NCI-H1048 (cell line): ENCODE measurements at regions not wholly inside any gene's neighbourhood (a gene's known extent, or its start where the extent isn't known, plus 50 kb on each side); places are given as distances from the start of the nearest gene placed in this dataset.

Experiments used
- DNase-seq: peaks from one replicate; lab custom pipeline; 2025; lab: John Stamatoyannopoulos, UW

DNA sequence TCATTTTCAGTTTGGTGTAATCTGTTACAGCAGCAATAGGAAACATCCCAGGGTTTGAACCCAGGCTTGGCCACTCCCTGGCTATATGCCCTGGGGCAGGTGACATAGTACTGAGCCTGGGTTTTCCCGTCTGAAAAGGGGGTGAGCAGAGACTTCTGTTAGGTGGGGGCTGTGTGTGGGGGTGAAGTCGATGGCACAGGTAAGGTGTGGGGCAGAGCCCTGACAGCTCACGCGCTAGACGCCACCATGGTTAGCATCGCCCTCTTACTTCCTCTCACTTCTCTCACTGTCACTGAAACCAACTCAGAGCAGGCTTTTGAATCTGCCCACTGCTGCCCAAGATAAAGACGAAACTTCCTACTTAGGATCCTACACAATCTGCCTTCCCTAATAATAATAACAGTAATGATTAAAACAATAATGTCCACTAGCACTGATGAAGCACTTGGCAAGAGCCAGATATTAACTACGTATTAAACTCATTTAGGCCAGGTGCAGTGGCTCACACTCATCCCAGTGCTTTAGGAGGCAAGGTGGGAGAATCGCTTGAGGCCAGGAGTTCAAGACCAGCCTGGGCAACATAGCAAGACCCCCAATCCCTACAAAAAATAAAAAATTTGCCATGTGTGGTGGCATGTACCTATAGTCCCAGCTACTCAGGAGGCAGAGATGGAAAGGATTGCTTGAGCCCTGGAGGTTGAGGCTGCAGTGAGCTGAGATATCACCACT is 117.9 kb upstream of the PTPN1 start:
- DNase-seq: no peak

DNA sequence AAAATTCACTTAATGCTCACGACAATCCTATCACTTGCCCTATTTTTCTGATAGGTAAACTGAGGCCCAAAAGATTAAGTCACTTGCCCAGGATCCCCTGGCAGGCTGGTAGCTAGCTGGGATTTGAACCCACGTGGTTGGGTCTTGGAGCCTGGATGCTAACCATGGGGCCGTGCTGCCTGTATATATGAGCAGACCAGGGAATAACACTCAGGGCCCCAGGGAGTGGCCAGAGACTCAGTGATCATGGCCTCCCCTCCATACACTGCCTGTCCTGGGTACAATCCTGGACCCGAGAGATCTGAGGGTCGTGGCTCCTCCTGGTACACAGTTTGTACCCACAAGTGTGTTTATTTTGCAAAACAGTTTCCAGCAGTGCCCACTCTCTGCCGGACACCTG is 116.9 kb upstream of the PTPN1 start:
- DNase-seq: no peak

DNA sequence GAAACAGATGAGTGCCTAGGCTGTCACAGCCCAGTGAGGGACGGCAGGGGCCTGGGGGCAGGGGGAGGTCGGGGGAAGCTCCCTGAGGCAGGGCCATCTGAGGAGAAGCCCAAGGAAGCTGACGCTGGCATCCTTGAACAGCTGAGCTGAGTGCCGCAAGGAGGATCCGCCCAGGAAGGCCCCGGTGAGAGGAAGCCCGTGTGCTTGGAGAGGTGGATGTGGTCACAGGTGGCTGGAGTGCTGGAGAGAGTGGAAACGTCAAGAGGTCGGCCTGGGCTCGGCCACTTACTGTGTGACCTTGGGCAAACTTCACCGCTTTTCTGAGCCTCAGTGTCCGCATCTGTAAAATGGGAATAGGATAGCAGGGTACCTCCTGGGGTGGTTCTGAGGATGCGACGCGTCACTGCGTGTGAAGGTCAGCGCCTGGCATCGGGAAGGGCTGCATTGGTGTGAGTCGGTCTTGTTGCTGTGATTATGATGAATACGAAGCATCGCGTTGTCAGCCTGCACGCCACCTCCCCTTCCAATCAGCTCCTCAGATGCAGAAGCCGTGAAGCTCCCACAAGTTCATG is 116.1 kb upstream of the PTPN1 start:
- no peak for DNase-seq

DNA sequence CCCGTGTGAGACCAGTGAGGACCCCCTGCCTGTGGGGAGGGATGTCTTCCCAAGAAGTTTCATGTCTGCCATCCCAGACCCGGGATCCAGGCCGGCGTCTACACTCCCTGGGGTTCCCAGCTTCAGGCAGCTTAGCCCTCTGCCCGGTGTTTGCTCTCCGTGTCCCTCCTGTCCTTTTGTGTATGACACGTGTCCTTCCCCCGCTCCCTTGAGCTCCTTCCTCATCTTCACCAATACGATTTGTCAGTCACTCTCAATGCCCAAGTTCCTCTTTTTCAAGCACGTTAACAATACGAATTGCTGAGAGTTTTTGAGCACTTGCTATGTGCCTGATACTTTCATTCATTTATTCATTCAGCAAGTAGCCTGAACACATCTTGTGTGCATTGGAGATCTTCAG is 115.6 kb upstream of the PTPN1 start:
- no peak for DNase-seq

DNA sequence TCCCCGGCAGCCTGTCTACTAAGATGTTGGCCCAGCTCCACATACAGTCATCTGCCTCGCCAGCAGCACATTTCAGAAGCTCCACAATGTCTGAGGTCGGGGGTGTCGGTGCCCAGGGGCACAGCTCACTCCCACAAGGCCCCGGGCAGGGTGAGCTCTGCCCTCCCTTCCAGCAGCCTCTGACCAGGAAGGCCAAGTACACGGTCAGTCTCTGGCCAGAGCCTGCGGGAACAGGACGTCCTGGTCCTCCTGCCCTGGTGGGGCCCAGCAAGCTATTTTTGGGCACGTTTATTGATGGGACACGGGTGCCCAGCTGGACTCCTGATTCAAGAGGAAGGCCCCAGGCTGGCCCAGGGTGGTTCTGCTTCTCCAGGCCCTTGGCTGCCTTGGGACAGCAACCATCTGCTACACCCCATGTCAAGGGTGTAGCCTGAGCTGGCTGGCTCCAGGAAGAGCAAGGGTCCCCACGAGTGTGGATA is 114.9 kb upstream of the PTPN1 start:
- DNase-seq: no peak

DNA sequence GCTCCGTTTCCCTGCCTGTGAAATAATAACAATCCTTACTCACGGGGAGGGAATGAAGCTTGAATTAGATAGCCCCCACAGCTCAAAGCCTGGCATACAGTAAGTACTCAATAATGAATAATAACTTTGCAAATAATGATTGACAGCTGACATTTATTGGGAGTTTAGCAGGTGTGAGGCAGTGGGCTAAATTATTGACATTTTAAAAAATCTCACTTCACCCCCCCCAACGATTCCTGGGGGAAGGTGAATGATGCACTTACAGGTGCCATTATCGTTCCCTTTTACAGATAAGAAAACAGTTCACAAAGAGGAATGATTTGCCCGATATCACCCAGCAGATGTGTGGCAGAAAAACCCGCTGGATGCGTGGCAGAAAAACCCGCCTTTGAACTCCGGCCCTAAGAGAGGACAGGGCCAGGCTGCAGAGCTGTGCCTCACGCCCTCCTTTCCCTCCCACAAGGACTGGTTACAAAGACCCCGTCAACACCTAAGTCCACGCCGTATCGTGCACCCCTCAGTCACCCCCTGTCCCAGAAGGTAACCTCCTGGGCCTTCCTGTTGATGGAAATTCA is 114.2 kb upstream of the PTPN1 start:
- no peak for DNase-seq

DNA sequence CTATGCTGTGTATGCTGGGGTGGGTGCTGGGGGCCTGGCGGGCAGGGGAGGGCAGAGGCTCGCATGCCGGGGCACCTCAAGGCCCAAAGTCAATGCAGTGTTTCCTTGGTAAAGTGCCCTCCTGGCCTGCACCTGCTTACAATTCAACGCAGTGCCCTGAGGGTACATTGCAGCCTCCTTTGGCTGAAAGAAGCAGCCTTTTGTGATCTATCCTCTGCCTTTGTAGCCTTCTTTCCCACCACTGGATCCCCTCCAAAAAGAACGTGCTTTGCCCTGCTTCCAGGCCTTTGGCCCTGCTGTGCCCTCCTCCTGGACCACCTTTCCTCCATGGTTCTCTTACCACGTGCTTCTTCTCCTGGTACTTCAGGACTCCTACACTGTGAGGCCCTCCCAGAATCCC is 113.6 kb upstream of the PTPN1 start:
- DNase-seq: no peak

DNA sequence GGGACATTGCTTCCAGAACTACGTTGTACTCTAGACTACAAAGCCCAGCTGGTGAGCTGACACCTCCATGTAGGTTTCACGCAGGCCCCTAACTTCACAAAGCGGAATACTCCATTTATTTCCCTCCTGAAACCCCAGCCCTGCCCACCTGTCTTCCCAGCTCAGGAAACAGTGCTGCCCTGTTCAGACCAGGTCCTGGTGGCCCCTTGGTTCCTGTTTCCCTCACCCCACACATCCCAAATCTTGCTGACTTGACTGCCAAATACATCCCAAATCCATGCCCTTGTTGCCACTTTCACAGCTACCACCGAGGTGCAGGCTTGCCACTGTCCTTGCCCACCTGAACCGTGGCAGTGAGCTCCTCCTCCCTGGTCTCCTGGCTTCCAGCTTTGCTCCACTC is 113.1 kb upstream of the PTPN1 start:
- DNase-seq: no peak

DNA sequence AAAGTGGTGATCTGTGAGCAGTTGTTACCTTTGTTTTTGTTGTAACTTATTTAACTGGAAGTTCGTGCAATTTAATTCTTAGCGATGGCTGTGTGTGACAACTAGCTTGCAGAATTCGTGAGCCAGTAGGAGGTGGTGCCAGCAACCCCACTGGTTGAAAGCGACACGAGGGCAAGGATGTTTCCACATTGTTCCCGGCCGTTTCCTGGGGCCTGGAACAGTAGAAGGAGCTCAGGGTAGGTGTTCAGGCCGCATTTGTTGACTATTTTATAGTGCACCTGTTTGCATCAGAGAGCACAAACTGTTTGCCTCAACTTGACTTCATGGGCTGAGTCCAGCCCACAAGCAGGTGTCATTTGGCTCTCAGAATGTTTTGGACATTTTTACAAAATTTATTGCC is 112.1 kb upstream of the PTPN1 start:
- DNase-seq: no peak

DNA sequence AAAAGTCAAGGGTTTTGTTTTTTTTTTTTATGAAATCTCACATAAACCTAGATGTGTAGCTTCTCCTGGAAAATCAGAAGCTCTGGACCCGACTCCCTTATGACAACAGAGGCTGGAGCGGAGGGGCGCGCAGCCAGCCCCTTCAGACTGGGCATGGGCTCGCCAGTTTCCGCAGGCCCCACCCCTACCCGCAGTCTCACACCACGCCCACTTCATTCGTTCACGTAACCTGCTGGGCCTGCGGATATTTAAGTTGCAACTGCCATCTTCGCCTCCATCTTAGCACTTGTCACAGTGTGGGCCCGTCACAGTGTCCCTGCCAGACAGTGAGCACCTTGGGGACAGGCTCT is 111.7 kb upstream of the PTPN1 start:
- DNase-seq: no peak

DNA sequence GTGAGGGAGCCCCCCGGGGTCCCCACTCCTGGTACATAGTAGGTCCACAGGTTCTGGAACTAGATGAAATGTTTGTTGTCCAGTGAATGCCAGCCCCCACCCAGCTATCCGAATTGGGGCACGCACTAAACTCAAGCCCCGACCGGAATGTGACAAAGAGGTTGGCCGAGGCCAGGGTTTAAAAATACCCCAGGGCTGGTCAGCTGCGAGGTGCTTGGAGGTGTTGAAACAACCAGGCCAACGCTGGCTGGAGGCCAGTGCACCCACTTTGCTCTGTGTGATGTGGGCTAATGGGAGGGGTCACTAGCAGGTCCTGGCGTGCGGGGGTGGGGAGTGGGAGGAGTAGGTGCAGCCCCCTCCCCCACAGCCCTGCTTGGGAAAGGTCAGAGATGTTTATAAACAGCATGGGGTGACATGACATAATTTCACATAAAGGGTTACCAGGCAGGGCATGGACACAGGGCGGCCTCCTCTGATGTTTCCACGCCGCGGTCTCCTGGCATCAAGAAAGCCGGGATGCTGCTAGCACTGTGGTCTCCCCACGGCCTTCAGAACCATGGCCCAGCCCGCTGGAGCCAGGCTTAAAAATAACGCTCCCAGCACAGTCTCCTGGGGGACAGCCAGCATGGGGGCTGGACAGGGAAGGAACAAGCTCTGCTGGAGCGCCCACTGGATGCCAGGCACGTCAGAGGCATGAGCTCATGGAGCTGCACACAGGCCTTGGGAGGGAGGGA is 111.2 kb upstream of the PTPN1 start:
- no peak for DNase-seq

DNA sequence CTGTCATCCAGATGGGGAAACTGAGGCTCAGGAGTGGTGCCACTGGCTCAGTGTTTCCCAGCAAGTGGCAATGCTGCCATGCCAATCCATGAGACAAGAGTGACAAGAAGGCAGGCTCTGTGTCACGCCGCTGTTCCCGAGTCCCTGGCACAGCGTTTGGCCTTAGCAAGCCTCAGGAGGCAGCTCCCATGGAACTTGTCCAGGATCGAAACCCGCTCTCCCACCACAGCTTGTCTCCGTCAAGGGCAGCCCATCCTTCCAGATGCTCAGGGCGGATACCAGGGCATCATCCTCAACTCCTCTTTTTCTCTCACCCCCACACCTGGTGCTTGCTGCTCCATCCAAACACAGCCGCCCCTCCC is 110.6 kb upstream of the PTPN1 start:
- DNase-seq: no peak

DNA sequence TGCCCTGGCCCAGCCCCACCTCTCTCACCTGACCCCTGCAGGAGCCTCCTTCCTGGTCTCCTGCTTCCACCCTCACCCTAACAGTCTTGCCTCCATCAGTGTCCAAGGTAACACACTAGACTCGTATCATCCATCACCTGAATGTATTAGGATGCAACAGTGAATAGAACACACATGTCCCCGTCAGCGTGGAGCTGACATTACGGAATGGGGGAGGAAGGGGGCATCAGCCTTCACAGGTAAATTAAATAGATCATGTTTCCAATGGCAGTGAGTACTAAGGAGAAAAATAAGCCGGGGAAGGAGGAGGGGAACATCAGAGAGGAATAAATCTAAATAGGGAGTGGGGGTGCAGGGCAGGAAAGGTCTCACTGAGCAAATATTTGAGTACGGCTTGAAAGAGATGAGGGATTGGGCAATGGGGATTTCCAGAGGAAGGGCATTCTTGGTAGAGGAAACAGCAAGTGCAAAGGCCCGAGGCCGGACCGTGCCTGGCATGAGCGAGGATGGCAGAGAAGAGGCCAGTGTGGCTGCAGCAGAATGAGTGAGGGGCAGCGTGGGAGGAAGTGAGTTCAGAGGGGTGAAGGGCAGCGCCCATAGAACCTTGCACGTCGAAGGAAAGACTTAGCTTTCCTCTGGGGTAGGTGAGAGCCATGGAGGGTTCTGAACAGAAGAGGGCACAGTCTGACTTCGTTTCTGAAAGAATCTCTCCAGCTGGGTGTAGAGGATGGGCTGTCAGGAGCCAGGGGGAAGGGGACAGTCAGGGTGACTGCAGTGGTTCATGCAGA is 110.1 kb upstream of the PTPN1 start:
- no peak for DNase-seq

DNA sequence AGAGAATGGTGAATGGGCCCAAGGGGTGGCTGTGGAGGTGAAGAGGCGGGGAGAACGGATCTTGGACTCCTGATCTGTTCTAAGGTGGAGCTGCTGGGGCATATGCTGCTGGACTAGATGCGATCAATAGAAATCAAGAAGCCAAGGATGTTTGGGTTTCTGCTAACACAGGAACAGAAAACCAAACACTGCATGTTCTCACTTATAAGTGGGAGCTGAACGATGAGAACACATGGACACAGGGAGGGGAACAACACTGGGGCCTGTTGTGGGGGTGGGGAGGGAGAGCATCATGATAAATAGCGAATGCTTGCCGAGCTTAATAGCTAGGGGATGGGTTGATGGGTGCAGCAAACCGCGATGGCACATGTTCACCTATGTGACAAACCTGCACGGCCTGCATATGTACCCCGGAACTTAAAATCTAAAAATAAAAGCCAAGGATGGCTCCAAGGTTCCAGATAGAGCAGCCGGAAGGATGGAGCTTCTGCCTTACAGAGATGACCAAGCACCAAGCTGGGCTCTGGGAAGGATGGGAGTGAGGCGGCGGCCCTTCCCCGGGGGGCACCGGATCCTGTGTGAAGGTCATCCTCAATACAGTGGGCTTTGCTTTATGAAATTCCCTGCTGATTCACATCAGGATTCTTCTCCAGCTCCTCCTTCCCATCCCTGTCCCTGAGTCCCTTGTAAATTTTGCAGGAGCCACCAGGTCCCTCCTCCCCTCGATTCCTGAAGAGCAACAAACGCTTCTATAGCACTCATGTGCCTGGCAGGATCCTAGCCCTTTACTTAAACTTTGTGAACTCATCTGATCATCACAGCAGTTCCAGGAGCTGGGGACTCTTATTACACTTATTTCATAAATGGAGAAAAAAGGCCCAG is 109.2 kb upstream of the PTPN1 start:
- no peak for DNase-seq

DNA sequence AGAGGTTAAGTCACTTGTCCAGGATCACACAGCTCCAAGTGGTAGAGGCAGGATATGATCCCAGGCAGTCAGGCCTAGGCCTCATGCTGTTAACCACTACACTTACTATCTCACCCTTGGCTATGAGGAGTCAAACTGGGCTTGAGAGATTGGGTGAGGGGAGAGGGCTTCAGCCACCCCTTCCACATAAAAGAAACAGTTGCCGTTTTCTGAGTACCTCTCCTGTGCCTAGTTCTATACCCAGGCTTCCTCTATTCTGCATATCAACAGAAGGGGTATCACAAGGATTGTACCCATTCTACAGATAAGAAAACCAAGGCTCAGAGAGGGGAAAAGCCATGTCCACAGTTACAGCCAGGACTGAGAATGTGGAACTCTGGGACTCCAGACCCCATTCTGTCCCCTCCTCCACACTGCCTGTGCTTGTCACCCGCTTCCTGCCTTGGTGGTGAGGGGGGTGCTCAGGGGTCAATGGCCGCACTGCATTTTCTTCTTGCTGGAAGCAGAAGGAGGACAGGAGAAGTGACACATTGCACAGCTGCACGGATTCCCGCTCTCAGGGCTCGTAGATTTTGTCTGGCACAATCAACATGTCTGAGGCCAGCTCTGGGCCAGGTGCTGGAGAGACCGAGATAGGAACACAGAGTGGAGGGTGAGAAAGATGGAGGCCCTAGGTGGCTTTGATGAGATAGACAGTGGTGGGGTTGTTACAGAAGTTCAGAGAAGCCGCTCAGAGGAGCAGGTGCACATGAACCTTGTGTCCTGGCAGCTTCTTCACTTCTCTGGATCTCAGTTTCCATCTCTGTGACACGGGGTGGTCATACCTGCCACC is 108.4 kb upstream of the PTPN1 start:
- DNase-seq: no peak

DNA sequence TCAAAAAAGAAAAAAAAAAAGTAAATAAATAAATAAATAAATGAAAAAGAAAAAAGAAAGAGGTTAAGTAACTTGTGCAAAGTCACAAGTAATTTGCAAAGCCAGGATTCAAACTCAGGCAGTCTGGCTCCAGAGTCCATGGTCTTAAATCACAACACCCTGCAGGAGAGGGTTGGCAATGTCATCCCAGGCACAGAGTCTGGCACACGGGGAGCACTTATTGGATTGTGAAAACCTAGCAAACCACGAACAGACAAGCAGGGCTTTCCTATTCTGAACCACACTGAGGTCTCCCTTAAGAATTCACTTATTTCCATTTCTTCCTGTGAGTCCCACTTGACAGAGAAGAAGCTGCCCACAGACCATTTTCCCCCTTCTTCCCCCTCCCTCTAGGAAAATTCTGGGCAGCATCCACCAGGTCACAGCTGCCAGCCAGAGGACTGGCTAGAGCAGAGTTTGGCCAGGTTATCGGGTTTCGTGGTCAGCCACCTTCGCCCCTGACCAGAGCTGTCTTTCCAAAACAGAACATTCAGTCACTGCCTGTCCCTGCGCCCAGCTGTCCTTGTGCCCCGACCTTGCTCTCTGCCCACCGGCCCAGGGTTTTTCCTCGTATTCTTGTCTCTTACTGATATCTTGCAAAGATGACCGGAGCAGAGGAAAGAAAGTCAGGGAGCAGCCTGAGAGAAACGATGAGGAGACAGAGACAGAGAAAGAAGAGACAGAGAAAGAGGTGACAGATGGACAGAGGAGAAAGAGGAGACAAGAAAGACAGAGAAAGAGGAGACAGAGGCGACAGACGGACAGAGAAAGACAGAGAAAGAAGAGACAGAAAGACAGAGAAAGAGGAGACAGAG is 106.4 kb upstream of the PTPN1 start:
- no peak for DNase-seq

DNA sequence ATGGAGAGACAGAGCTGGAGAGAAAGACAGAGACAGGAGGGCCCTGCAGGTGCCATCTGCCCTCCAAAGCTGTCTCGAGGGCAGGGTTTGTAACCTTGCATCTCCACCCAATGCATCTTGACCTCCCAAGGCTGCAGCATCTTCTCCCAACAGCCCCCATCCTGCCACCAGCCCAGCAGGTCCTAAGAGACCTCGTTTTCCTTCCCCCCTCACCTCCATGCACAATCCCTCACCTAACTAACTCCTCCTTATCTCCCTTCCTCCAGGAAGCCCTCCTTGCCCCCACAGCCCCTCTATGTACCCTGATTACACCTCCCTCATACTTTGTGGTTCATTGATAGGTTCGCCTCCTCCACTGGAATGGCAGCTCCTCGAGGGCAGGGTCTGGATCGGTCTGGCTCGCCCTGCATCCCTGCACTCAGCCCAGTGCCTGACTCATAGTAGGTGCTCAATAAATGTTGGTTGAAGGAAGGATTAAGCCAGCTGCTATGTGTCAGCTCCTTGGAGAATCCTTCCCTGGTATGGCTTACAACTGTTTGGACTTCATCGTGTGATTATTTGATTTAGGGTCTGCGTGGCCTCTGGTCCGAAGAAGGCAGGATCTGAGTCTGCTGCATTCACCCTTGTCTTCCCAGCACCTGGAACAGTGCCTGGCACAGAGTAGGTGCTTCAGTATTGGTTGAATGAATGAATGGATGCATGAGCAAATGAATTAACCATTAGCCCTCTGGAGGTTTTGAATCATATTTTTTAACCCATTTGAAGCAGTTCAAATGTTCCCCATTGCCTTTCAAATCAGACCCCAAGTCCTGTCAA is 105.6 kb upstream of the PTPN1 start:
- no peak for DNase-seq

DNA sequence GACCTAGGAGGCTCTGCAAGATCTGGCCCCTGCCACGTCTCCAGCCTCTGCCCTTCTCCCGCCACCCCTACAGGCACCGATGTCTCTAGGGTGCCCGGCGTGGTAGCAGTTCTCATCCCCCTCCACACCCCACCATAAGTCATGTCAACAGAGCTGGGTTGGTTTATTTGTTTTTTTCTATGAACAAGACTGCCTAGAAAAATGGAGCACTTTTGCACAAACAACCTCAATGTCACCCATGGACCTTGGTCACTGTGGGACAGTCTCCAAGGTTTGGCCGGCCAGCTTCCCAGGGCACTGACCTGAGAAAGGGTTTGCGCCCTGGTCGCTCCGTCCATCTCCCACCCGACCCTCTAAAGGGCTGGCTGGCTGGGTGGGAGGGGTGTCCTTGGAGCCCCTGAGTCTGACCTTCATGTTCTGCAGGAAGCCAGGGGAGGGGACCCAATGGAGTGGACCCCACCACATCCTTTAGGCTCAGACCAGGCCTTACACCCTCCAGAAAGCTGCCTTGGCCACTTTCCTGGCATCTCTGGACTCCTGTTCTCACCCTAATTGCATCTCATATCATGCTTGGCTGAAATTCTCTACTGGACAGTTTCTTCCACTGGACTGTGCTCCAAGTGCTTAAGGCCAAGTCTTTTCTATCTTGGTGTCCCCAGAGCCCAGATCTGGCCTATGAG is 104.8 kb upstream of the PTPN1 start:
- DNase-seq: no peak
